ENCODE measurements at regions not wholly inside any gene's neighbourhood (a gene's known extent, or its start where the extent isn't known, plus 50 kb on each side); places are given as distances from the start of the nearest gene placed in this dataset.
"Not testable (repeated sequence)": the region's sequence is repeated elsewhere in the genome, so short reads cannot be mapped to it uniquely, and the experiment has no call there.

GRCh38 chr10:65769828-65770227 is 1156.0 kb upstream of the LRRTM3 start:
- DNase-seq, result no peak

GRCh38 chr10:65778753-65779152 is 1147.1 kb upstream of the LRRTM3 start:
- no peak for DNase-seq

- no peak for DNase-seq
Measured at GRCh38 chr10:65779985-65780384, 1145.9 kb upstream of the LRRTM3 start.

GRCh38 chr10:65786279-65786678 is 1139.6 kb upstream of the LRRTM3 start:
- no peak for DNase-seq

- DNase-seq, result no peak
Measured at GRCh38 chr10:65787571-65787970, 1138.3 kb upstream of the LRRTM3 start.

GRCh38 chr10:65788271-65788670 is 1137.6 kb upstream of the LRRTM3 start:
- no peak for DNase-seq

- DNase-seq, result no peak
Measured at GRCh38 chr10:65791979-65792378, 1133.9 kb upstream of the LRRTM3 start.

- no peak for DNase-seq
Measured at GRCh38 chr10:65793738-65794425, 1132.0 kb upstream of the LRRTM3 start.

- not testable (repeated sequence) for DNase-seq
Measured at GRCh38 chr10:65794861-65795260, 1131.0 kb upstream of the LRRTM3 start.

- no peak for DNase-seq
Measured at GRCh38 chr10:65796472-65796871, 1129.4 kb upstream of the LRRTM3 start.

GRCh38 chr10:65798133-65798532 is 1127.7 kb upstream of the LRRTM3 start:
- DNase-seq, result no peak

GRCh38 chr10:65802391-65802790 is 1123.4 kb upstream of the LRRTM3 start:
- no peak for DNase-seq

GRCh38 chr10:65805511-65805910 is 1120.3 kb upstream of the LRRTM3 start:
- no peak for DNase-seq

- no peak for DNase-seq
Measured at GRCh38 chr10:65805993-65806392, 1119.8 kb upstream of the LRRTM3 start.

- DNase-seq, result no peak
Measured at GRCh38 chr10:65808687-65809333, 1117.0 kb upstream of the LRRTM3 start.

GRCh38 chr10:65811931-65812525 is 1113.8 kb upstream of the LRRTM3 start:
- no peak for DNase-seq

GRCh38 chr10:65816536-65816935 is 1109.3 kb upstream of the LRRTM3 start:
- DNase-seq, result no peak

- DNase-seq, result no peak
Measured at GRCh38 chr10:65818990-65819389, 1106.8 kb upstream of the LRRTM3 start.

- DNase-seq, result no peak
Measured at GRCh38 chr10:65827359-65827758, 1098.5 kb upstream of the LRRTM3 start.

- no peak for DNase-seq
Measured at GRCh38 chr10:65838811-65839210, 1087.0 kb upstream of the LRRTM3 start.

GRCh38 chr10:65843203-65843602 is 1082.6 kb upstream of the LRRTM3 start:
- DNase-seq, result no peak

GRCh38 chr10:65845916-65846315 is 1079.9 kb upstream of the LRRTM3 start:
- no peak for DNase-seq

GRCh38 chr10:65846541-65846940 is 1079.3 kb upstream of the LRRTM3 start:
- DNase-seq, result no peak

GRCh38 chr10:65846949-65847348 is 1078.9 kb upstream of the LRRTM3 start:
- DNase-seq, result no peak

Data from NCI-H2081 (cell line).